GM21717 (cell line): ENCODE measurements at regions not wholly inside any gene's neighbourhood (a gene's known extent, or its start where the extent isn't known, plus 50 kb on each side); places are given as distances from the start of the nearest gene placed in this dataset.
A peak's percentile ranks its signal among the peaks of the same experiment; 100 is the strongest.

ENCODE experiments used
- ATAC-seq: cut with Tn5 transposase; IDR thresholded peaks from one replicate; pipeline ENCODE4 v1.9.1; 2021; ENCODE audit warnings: mild to moderate bottlenecking, moderate library complexity; ENCODE audit not compliant: unreplicated experiment

DNA sequence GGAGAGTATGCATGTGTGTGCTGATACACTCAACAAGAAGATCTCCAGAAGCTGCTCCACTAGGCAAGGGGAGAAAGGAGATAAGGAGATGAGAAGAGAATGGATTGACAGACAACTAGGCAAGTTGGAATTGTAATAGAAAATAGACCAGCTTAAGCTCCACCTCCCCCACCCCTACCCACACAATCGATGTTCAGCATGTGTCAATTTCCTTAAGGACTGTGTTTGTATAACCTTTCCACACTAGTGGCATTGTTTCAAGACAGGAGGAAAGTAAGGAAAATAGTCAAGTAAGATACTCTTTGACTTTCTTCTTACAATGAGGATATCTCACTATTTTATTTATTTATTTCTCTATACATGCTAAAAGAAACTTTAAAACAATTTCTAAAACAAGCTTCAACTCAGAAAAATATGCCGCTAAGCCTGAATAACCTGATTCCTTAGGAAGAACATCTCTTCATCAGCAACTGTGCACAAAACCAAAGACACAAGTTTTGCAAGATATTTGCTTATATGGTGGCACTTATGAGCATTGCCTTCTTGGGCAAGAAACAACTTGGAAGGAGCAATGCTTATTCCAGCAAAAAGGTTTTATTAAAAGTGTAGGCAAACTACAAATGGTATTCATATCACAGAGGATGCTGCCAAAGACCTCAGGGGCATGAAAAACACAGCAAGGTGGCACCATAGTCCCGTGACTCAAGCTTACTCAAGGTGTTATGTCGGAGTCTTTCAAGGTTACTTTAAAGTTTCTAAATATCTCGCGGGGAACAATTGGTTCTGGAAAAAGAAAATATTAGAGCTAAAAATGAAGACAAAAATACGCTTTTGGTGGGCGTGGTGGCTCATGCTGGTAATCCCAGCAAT, 249.1 kb downstream of the COL12A1 start:
- no peak for ATAC-seq

DNA sequence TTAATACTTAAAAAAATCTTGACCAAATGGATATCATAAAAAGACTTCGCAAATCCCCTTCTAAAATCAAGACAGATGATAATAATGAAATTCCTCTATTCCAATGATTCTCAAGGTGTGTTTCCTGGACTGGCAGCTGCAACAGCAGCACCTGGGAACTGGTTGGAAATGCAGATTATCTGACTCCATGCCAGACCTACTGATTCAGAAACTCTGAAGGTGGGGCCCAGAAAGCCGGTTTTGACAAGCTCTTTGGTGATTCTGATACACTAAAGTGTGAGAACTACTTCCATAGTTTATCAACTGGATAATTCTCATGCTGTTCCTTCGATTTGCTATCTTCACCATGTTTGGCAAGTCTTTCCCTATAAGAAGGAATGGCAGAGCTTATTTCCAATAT, 252.1 kb downstream of the COL12A1 start:
- ATAC-seq = no peak

DNA sequence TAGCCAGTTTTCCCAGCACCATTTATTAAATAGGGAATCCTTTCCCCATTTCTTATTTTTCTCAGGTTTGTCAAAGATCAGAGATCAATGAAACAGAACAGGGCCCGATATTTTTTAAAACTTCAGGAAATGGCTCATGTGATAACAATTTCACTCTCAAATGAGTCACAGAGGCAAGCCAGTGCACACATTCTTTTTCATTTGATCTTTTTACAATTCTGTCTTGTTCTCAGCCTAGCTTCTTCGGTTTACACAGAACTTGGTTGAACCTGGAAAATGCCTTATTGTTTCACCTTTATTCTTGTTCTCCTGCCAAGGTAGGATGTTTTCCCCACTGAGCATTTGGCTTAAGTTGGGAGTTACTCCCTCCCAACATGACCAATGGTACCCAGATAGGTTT, 258.9 kb downstream of the COL12A1 start:
- no peak for ATAC-seq

DNA sequence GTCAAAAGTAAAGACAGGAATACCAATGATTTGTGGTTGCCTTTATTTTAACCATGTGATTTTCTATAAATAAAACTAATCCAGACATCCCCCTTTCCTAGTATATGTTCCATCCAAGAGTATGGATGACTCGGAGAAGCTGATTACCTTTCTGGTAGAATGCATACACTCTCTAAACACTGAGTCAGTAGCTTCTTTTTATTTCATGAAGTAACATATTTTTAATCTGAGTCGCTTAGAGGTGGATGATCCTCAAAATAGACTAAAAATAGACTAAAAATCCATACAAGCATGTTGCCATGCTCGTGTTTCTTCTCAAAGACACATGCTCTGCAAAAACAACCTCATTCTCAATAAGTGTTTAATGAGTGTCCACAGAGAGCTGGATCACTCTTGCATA, 263.7 kb downstream of the COL12A1 start:
- no peak for ATAC-seq

DNA sequence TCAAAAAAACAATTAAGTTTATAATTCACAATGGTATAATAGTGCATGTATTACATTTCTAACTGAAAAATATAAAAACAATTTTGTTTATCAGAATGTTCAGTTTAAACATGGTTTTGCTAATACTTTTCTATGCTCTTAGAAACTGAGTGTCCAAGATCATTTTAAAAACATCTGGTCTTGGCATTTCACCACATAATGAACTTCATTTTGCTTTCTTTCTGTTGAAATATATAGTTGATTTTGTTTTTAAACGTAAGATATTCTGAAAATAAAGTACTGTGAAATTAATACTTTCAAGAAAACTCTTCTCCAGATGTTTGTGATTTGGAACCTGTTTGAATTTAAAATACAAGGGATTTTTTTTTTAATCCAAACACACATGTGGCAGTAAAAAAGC, 264.4 kb downstream of the COL12A1 start:
- no peak for ATAC-seq

DNA sequence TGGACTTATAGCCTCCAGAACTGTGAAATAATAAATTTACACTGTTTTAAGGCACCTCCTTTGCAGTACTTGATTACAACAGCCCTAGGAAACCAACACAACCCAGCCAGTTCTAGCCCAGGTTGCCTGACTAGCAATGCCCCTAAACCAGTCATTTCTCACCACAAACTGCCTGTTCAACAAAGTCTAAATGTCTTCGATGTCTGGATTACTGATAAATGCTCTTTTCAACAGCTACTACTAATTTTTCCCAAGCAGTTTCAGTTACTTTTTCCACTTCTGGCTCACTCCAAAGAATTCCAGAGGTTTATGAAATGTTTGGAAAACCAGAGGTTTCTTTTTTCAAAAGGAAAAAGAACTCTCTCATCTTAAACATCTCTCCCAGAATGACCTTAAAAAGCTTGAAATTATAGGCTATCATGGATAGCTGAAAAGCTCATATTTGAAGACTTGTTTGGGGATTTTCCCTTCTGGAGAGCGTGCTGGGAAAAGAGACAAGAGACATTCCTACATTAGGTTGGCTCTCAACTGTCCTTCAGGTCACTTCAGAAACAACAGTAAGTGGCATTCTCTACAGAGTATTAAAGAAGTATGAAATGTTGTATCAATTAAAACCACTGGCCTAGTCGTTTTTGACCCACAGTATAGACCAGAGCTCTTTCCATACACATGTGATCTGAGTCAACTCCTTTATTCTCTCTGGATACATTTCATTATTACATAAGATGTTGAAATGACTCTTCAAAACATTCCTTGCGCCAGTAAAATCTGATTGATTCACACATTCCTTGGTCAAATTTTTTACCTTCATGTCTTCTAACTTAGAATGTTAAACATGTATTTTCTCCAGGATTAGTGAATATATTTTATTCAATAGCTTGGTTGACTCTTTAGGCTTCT, 265.9 kb downstream of the COL12A1 start:
- no peak for ATAC-seq

DNA sequence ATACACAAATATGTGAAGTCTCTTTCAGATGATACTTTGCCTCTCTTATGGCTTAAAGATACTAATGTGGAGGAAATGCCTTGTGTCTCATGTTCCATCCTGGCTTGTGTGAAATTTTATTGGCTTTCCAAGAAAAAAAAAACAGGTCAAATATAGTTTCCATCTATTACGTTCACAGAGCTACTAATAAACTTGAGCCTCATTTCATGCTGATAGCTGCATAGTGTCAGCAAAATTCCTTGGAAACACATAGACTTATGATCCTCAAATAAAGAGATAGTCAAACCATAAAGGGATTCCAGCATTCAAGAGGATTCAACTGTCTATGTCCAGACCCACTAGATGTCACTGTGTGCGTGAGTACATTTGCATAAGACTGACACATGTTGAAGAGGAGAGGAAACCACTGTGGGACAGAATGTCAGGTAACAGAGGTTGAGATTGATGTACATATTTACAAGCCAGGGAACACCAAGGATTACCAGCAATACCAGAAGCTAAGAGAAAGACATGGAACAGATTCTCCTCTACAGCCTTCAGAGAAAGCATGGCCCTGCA, 266.6 kb downstream of the COL12A1 start:
- no peak for ATAC-seq

DNA sequence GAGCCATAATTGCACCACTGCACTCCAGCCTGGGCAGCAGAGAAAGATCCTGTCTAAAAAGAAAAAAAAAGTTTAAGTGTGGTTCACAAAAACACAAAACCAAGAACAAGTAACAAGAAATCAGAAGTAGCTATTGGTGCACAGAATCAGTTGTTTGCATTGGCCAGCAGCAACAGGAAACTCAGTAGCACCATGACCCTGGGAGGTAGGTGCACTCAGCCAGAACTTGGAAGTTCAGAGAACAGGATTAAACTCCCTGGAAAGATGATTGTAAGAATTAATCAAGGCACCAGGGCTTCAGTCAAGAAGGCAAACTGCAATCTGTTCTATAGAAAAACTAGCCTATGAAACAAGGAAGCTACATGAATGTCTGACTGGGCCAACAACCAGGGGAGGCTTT, 267.9 kb downstream of the COL12A1 start:
- ATAC-seq = no peak

DNA sequence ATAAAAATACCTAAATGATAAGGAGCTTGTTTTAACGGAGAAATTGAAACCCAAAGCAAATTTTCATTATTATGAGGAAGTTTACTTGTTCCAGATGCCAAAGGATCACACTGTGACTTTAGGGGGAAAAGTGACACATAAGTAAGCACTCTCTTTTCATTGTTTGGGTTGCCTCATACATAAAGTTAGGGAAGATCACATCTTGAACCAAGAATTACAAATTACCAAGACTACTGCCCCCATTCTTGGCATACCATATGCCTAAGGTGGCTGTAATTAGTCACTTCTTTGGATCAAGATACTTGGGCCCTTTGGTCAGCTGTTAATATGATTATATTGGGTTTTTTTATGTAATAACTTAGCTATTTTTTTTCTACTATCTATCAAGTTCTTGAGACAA, 269.0 kb downstream of the COL12A1 start:
- ATAC-seq = no peak

DNA sequence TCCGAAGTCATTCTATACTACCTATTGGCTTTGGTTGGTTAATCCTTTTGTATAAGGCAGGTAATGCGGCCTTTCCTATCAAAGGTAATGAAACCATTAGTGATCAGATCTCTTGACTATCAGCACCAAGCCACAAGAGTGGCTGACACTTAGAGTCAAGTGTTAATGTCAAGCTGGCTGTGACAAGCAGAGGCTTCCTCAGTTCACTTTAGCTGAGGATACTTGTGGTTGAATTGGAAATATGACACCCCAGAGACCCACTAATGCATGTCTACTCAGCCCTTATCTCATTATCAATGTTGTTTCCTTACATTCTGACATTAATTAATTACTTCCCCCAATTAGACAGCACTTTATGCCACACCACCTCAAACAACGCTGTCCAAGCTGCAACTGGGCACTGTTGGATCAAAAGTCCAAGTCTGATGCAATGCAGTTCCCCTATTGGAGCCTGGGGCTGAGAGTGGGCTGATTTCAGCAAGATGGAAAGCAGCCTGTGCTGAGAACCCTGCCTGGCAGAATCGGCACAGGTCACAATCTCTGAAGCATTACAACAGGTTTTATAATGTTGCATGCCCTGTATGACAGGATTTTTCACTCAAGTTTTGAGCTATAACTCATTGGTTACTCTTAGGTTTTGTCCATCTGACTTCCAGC, 273.5 kb downstream of the COL12A1 start:
- ATAC-seq = no peak

DNA sequence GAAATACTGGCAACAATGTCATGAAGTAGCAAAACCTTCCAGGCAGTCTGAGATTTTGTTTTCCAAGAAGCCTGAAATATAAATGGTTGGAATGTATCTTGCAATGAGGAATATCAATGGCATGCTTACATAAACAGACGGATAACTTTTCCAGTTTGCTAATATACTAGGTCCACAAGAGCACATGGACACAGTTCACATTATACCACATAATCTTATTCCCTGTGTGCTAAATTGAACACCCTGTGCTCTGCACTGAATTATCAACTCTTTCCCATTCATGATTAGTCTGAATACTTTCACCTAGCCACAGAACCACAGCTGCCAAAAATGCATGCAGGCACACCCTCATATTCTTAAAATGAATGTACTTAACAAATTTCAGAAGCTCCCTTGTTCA, 274.3 kb downstream of the COL12A1 start:
- no peak for ATAC-seq

DNA sequence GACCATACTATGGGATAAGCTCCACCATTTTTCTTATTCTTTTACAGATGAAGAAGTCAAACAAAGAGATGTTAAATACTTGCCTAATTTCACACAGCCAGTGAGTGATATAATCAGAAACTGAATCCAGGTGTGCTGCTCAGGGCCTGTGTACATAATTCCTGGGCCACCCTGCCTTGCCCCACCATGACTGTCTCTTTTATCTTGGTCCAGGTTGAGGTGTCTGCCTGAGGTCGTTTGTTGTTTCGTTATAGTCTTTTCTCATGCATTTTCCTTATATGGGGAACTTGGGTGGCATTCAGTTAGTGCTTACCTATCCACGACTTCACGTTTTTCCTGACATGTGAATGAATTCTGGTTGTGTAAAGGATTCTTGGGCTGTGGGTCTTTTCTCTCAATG, 277.6 kb downstream of the COL12A1 start:
- ATAC-seq = no peak

DNA sequence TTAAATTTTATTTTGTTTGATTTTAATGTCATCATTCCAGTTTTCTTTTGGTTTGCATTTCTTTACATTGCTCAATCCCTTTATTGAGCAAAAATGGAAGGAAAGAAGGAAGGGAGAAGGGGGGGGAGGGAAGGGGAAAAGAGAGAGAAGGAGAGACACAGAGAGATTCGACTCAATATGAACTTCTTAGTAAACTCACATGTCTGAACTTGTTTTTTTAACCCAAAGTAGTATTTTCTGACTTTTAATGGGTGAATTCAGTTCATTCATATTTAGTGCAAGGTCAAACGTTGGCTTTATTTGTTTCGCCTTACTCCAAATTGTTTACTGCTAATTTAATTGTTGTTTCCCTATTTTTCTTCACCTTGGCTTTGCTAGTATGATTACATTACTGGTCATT, 278.6 kb downstream of the COL12A1 start:
- ATAC-seq = no peak

DNA sequence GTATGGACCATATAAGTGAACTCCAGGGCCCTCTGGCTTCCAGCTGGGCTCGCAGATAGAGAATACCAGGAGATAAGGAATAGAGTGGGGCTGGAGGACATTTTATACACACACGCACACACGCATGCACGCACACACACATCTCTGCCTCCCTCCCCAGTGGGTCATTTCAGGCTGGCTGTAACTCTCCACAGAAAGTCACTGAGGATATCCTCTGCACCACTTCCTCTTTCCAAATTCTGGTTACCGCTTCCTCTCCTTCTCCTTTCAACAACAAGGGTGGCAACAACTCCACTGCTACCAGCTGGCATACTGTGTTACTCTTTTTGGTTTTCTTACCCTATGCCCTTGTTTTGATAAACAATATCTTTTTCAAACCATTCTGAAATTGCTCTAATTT, 280.2 kb downstream of the COL12A1 start:
- ATAC-seq = peak; percentile 61

DNA sequence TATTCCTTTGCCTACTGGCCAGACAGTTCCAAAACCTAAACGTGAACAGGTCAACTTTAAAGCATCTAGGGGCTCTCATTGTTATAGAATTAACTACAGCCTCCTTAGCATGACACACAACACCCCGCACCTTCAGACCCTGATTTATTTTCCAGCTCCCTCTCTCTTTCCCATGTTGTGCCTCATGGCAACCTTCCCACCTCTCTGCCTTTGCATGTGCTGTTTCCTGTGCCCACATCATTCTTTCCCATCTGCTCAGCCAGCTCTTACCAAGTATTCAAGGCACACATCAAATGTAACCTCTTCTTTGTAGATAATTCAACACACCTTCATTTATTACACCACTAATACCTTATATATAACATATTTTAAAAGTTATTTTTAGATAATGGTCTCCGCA, 291.0 kb downstream of the COL12A1 start:
- ATAC-seq = no peak

DNA sequence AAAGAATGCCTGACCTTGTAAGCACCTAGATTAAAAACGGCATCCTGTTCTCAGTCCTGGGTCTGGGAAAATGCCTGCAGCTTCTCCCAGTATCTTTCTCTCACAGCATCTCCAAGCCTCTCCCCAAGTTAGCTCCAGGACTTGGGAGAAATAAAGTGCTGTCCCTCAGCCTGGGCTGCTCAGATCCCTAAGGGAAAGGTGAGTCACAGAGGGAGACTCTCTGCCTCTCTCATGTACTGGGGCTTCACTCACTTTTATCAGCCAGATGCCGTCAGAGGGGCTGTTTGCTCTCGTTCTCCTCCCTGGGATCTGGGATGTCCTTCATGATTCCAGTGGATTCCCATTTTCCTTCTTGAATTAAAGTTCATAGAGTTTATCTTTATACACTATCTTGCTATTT, 293.6 kb downstream of the COL12A1 start:
- ATAC-seq = no peak

DNA sequence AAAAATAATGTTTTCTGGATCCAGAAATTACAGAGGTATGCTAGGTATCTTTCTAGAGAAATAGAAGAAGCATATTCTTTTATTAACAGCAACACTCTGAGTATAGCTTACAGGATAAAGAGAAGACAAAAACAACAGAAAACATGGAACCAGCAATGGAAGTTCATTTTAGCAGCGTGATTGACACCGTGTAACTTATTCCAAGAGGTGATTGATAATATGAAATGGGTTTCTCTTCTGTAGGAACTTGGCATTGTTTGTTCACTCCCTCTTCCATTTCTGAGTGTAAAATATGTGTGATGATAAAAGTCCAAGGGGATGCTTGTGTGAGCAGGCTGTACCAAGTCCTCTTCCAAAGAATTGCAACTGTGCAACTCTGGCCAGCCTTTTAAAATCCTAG, 303.0 kb downstream of the COL12A1 start:
- no peak for ATAC-seq

DNA sequence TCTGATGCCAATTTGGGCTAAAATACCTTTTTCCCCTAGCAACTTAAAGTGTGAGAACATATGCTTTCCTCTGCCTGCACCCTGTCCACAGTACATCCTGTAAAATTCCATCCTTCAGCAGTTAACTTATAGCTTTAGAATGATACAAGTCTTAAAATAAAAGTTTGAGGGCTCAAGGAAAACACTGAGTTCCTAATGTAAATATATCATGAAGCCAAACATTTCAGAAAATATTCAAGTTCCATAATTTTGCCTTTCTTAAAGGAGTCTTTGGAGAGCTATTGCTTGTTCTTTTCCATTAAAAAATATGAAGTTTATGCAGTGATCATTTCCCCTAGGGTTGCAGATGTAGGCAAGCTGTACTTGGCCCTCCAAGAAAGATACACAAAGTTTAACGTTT, 303.8 kb downstream of the COL12A1 start:
- no peak for ATAC-seq

DNA sequence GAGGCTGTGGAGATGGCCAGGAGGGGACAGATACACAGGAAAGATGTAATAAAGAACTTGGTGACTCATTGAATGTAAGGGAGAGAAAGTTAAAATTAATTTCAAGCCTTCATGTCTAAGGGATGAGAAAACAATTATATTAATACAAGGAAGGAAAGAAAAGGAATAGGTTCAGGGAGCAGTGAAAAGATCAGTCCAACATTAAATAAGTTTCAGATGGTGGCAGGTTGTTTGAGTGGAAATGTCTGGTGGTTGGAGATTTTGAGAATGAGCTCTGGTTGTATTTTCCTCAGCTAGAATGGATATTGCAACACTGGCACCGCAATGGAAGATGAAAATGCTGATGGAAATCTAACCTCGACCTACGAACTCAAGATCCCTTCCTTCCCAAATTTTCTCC, 304.3 kb downstream of the COL12A1 start:
- ATAC-seq = no peak

DNA sequence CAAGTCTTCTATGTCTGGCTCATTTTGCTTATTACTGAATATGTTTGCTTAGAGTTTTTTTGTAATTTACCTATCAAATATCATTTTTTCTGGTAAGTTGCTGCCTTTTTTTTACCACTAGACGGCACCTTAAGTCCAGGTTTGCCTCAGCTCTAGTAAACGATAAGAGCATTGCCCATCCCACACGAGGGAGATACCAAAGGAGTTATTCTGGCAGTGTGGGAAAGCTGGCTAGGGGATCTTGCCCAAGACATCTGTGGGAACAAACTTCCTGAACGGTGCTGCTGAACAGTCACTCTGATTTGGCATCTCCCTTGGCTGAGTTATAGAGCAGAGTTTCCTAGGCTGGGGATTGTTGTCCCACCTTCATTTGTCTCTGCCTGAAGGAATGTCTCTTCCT, 306.4 kb downstream of the COL12A1 start:
- no peak for ATAC-seq

DNA sequence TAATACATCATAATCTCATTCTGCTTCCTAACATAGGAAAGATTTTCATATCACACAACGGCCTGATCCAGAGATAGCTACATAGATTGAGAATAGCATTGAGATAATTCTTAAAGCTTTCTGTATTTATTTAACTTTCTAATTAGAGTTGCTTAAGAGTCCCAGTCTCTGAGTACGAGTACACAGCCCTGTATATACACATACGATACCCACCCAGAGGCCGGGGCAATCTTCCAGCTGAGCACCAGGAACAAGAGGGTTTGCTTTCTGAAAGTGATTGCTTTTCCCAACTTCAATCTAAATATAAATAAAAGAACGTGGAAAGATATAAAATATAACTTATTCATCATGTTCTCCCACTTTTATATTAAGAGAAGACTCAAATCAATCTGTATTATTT, 313.8 kb downstream of the COL12A1 start:
- no peak for ATAC-seq
